ENCODE measurements at regions not wholly inside any gene's neighbourhood (a gene's known extent, or its start where the extent isn't known, plus 50 kb on each side); places are given as distances from the start of the nearest gene placed in this dataset.

GRCh38 chr13:30017880-30018279 is 167.5 kb upstream of the UBL3 start:
- no peaks in the 10 kb centered on the region for H4K20me1 ChIP-seq (ENCODE audit: insufficient read depth, low read length)
- no peak overlapping the region for H3K27ac ChIP-seq (ENCODE audit: low read depth, low read length)
- no peak overlapping the region for H3K4me3 ChIP-seq (ENCODE audit: insufficient read depth, low read length)
- no peaks in the 10 kb centered on the region for H3K9me3 ChIP-seq (ENCODE audit: low read depth, low read length)
- DNase-seq (ENCODE audit: insufficient read length, low spot score, missing footprints), result no peak
- no peaks in the 10 kb centered on the region for H3K79me2 ChIP-seq (ENCODE audit: insufficient read depth, low read length)
- no peaks in the 10 kb centered on the region for H3K27me3 ChIP-seq (ENCODE audit: insufficient read depth, low read length)
- no peak overlapping the region for H2AFZ ChIP-seq (ENCODE audit: low read length)
- H3K4me2 ChIP-seq (ENCODE audit: insufficient read depth, low read length), result no peak overlapping the region
- peaks cover 18% of the 10 kb centered on the region for H3K4me1 ChIP-seq (ENCODE audit: insufficient read depth, low read length)
- no peaks in the 10 kb centered on the region for H3K36me3 ChIP-seq (ENCODE audit: insufficient read depth, low read length)
- no peak for TF ChIP-seq CTCF (IDR thresholded peaks at IDR 0.05; ENCODE audit: extremely low read depth, low read depth, low read length)

GRCh38 chr13:30016398-30016797 is 166.0 kb upstream of the UBL3 start:
- no peak overlapping the region for H3K4me2 ChIP-seq (ENCODE audit: insufficient read depth, low read length)
- H3K36me3 ChIP-seq (ENCODE audit: insufficient read depth, low read length), result no peaks in the 10 kb centered on the region
- H2AFZ ChIP-seq (ENCODE audit: low read length), result peak overlapping the region; percentile 54
- no peak overlapping the region for H3K27ac ChIP-seq (ENCODE audit: low read depth, low read length)
- no peaks in the 10 kb centered on the region for H3K9me3 ChIP-seq (ENCODE audit: low read depth, low read length)
- H3K27me3 ChIP-seq (ENCODE audit: insufficient read depth, low read length), result no peaks in the 10 kb centered on the region
- no peaks in the 10 kb centered on the region for H3K79me2 ChIP-seq (ENCODE audit: insufficient read depth, low read length)
- H3K4me1 ChIP-seq (ENCODE audit: insufficient read depth, low read length), result peaks cover 12% of the 10 kb centered on the region
- H4K20me1 ChIP-seq (ENCODE audit: insufficient read depth, low read length), result no peaks in the 10 kb centered on the region
- no peak overlapping the region for H3K4me3 ChIP-seq (ENCODE audit: insufficient read depth, low read length)
- DNase-seq (ENCODE audit: insufficient read length, low spot score, missing footprints), result no peak
- no peak for TF ChIP-seq CTCF (IDR thresholded peaks at IDR 0.05; ENCODE audit: extremely low read depth, low read depth, low read length)

- H3K27ac ChIP-seq (ENCODE audit: low read depth, low read length), result no peak overlapping the region
- H3K36me3 ChIP-seq (ENCODE audit: insufficient read depth, low read length), result no peaks in the 10 kb centered on the region
- no peaks in the 10 kb centered on the region for H4K20me1 ChIP-seq (ENCODE audit: insufficient read depth, low read length)
- H3K9me3 ChIP-seq (ENCODE audit: low read depth, low read length), result no peaks in the 10 kb centered on the region
- DNase-seq (ENCODE audit: insufficient read length, low spot score, missing footprints), result no peak
- H3K4me3 ChIP-seq (ENCODE audit: insufficient read depth, low read length), result no peak overlapping the region
- H3K4me1 ChIP-seq (ENCODE audit: insufficient read depth, low read length), result no peaks in the 10 kb centered on the region
- H3K4me2 ChIP-seq (ENCODE audit: insufficient read depth, low read length), result no peak overlapping the region
- TF ChIP-seq CTCF (IDR thresholded peaks at IDR 0.05; ENCODE audit: extremely low read depth, low read depth, low read length), result no peak
- no peaks in the 10 kb centered on the region for H3K27me3 ChIP-seq (ENCODE audit: insufficient read depth, low read length)
- no peaks in the 10 kb centered on the region for H3K79me2 ChIP-seq (ENCODE audit: insufficient read depth, low read length)
- no peak overlapping the region for H2AFZ ChIP-seq (ENCODE audit: low read length)
These were observed 159.0 kb upstream of the UBL3 start for GRCh38 chr13:30009411-30009810.

- Histone ChIP-seq H3K4me3 (ENCODE audit: insufficient read depth, low read length) (no peak overlapping the region), H3K27ac (ENCODE audit: low read depth, low read length) (no peak overlapping the region), H3K4me1 (ENCODE audit: insufficient read depth, low read length) (peaks cover 7% of the 10 kb centered on the region), H3K9me3 (ENCODE audit: low read depth, low read length) (no peaks in the 10 kb centered on the region), H4K20me1 (ENCODE audit: insufficient read depth, low read length) (no peaks in the 10 kb centered on the region), H3K36me3 (ENCODE audit: insufficient read depth, low read length) (no peaks in the 10 kb centered on the region), H3K79me2 (ENCODE audit: insufficient read depth, low read length) (no peaks in the 10 kb centered on the region), H3K27me3 (ENCODE audit: insufficient read depth, low read length) (no peaks in the 10 kb centered on the region), H3K4me2 (ENCODE audit: insufficient read depth, low read length) (no peak overlapping the region), H2AFZ (ENCODE audit: low read length) (no peak overlapping the region)
- DNase-seq (ENCODE audit: insufficient read length, low spot score, missing footprints), result no peak
- TF ChIP-seq CTCF (IDR thresholded peaks at IDR 0.05; ENCODE audit: extremely low read depth, low read depth, low read length), result no peak
These were observed 155.8 kb upstream of the UBL3 start for GRCh38 chr13:30006246-30006645.
